ENCODE measurements at regions not wholly inside any gene's neighbourhood (a gene's known extent, or its start where the extent isn't known, plus 50 kb on each side); places are given as distances from the start of the nearest gene placed in this dataset.

- no peaks in the 10 kb centered on the region for H3K4me1 Mint-ChIP-seq
- no peak for ATAC-seq
- no peaks in the 10 kb centered on the region for H3K9me3 ChIP-seq (ENCODE audit: control insufficient read depth, low read length, poor library complexity, severe bottlenecking)
- H3K36me3 Mint-ChIP-seq (ENCODE audit: low read depth) = no peaks in the 10 kb centered on the region
- H3K27me3 Mint-ChIP-seq = no peaks in the 10 kb centered on the region
- no peak overlapping the region for H3K27ac Mint-ChIP-seq
- no peak overlapping the region for H3K4me3 Mint-ChIP-seq
- no peak for DNase-seq
These were observed 893.9 kb downstream of the SUCLG1 start for GRCh38 chr2:83565181-83565580.

GRCh38 chr2:83561592-83561991 is 897.5 kb downstream of the SUCLG1 start:
- Mint-ChIP-seq H3K27ac (no peak overlapping the region), H3K36me3 (ENCODE audit: low read depth) (no peaks in the 10 kb centered on the region), H3K4me3 (no peak overlapping the region), H3K27me3 (no peaks in the 10 kb centered on the region), H3K4me1 (no peaks in the 10 kb centered on the region)
- DNase-seq (no peak), ATAC-seq (no peak)
- H3K9me3 ChIP-seq (ENCODE audit: control insufficient read depth, low read length, poor library complexity, severe bottlenecking) = no peaks in the 10 kb centered on the region

GRCh38 chr2:83536556-83536955 is 922.5 kb downstream of the SUCLG1 start:
- H3K4me3 Mint-ChIP-seq = no peak overlapping the region
- DNase-seq (no peak), ATAC-seq (no peak)
- no peaks in the 10 kb centered on the region for H3K4me1 Mint-ChIP-seq
- H3K9me3 ChIP-seq (ENCODE audit: control insufficient read depth, low read length, poor library complexity, severe bottlenecking) = no peaks in the 10 kb centered on the region
- H3K27ac Mint-ChIP-seq = no peak overlapping the region
- no peaks in the 10 kb centered on the region for H3K36me3 Mint-ChIP-seq (ENCODE audit: low read depth)
- H3K27me3 Mint-ChIP-seq = no peaks in the 10 kb centered on the region

- no peaks in the 10 kb centered on the region for H3K4me1 Mint-ChIP-seq
- DNase-seq (no peak), ATAC-seq (no peak)
- no peak overlapping the region for H3K27ac Mint-ChIP-seq
- H3K4me3 Mint-ChIP-seq = no peak overlapping the region
- no peaks in the 10 kb centered on the region for H3K27me3 Mint-ChIP-seq
- peaks cover 3% of the 10 kb centered on the region for H3K9me3 ChIP-seq (ENCODE audit: control insufficient read depth, low read length, poor library complexity, severe bottlenecking)
- H3K36me3 Mint-ChIP-seq (ENCODE audit: low read depth) = no peaks in the 10 kb centered on the region
These were observed 924.7 kb downstream of the SUCLG1 start for GRCh38 chr2:83534416-83534815.

GRCh38 chr2:83531206-83531826 is 927.8 kb downstream of the SUCLG1 start:
- H3K9me3 ChIP-seq (ENCODE audit: control insufficient read depth, low read length, poor library complexity, severe bottlenecking) = peaks cover 3% of the 10 kb centered on the region
- DNase-seq (no peak), ATAC-seq (no peak)
- Mint-ChIP-seq H3K4me1 (no peaks in the 10 kb centered on the region), H3K27ac (no peak overlapping the region), H3K36me3 (ENCODE audit: low read depth) (no peaks in the 10 kb centered on the region), H3K27me3 (no peaks in the 10 kb centered on the region), H3K4me3 (no peak overlapping the region)

- Mint-ChIP-seq H3K27ac (no peak overlapping the region), H3K4me3 (no peak overlapping the region), H3K27me3 (no peaks in the 10 kb centered on the region), H3K36me3 (ENCODE audit: low read depth) (no peaks in the 10 kb centered on the region), H3K4me1 (no peaks in the 10 kb centered on the region)
- H3K9me3 ChIP-seq (ENCODE audit: control insufficient read depth, low read length, poor library complexity, severe bottlenecking) = peaks cover 3% of the 10 kb centered on the region
- no peak for DNase-seq
- ATAC-seq = no peak
These were observed 930.3 kb downstream of the SUCLG1 start for GRCh38 chr2:83528767-83529166.

- Mint-ChIP-seq H3K27ac (no peak overlapping the region), H3K4me3 (no peak overlapping the region), H3K4me1 (no peaks in the 10 kb centered on the region), H3K27me3 (no peaks in the 10 kb centered on the region), H3K36me3 (ENCODE audit: low read depth) (no peaks in the 10 kb centered on the region)
- H3K9me3 ChIP-seq (ENCODE audit: control insufficient read depth, low read length, poor library complexity, severe bottlenecking) = no peaks in the 10 kb centered on the region
- DNase-seq (no peak), ATAC-seq (no peak)
These were observed 936.1 kb downstream of the SUCLG1 start for GRCh38 chr2:83522891-83523493.

GRCh38 chr2:83517727-83518368 is 941.2 kb downstream of the SUCLG1 start:
- H3K4me3 Mint-ChIP-seq = no peak overlapping the region
- H3K27me3 Mint-ChIP-seq = no peaks in the 10 kb centered on the region
- no peaks in the 10 kb centered on the region for H3K36me3 Mint-ChIP-seq (ENCODE audit: low read depth)
- no peaks in the 10 kb centered on the region for H3K9me3 ChIP-seq (ENCODE audit: control insufficient read depth, low read length, poor library complexity, severe bottlenecking)
- no peak overlapping the region for H3K27ac Mint-ChIP-seq
- ATAC-seq (no peak), DNase-seq (no peak)
- H3K4me1 Mint-ChIP-seq = no peaks in the 10 kb centered on the region

- no peak overlapping the region for H3K27ac Mint-ChIP-seq
- H3K9me3 ChIP-seq (ENCODE audit: control insufficient read depth, low read length, poor library complexity, severe bottlenecking) = no peaks in the 10 kb centered on the region
- H3K27me3 Mint-ChIP-seq = no peaks in the 10 kb centered on the region
- H3K4me1 Mint-ChIP-seq = no peaks in the 10 kb centered on the region
- ATAC-seq (no peak), DNase-seq (no peak)
- H3K36me3 Mint-ChIP-seq (ENCODE audit: low read depth) = no peaks in the 10 kb centered on the region
- H3K4me3 Mint-ChIP-seq = no peak overlapping the region
These were observed 942.6 kb downstream of the SUCLG1 start for GRCh38 chr2:83516503-83516902.

GRCh38 chr2:83487451-83487850 is 971.6 kb downstream of the SUCLG1 start:
- no peak for ATAC-seq
- H3K9me3 ChIP-seq (ENCODE audit: control insufficient read depth, low read length, poor library complexity, severe bottlenecking) = no peaks in the 10 kb centered on the region
- H3K4me3 Mint-ChIP-seq = no peak overlapping the region
- H3K27ac Mint-ChIP-seq = no peak overlapping the region
- no peaks in the 10 kb centered on the region for H3K36me3 Mint-ChIP-seq (ENCODE audit: low read depth)
- H3K27me3 Mint-ChIP-seq = no peaks in the 10 kb centered on the region
- H3K4me1 Mint-ChIP-seq = no peaks in the 10 kb centered on the region
- no peak for DNase-seq

GRCh38 chr2:83481436-83481835 is 977.6 kb downstream of the SUCLG1 start:
- DNase-seq (no peak), ATAC-seq (no peak)
- no peak overlapping the region for H3K4me3 Mint-ChIP-seq
- H3K4me1 Mint-ChIP-seq = no peaks in the 10 kb centered on the region
- H3K27me3 Mint-ChIP-seq = no peaks in the 10 kb centered on the region
- no peak overlapping the region for H3K27ac Mint-ChIP-seq
- H3K36me3 Mint-ChIP-seq (ENCODE audit: low read depth) = no peaks in the 10 kb centered on the region
- H3K9me3 ChIP-seq (ENCODE audit: control insufficient read depth, low read length, poor library complexity, severe bottlenecking) = no peaks in the 10 kb centered on the region

- no peak for ATAC-seq
- no peaks in the 10 kb centered on the region for H3K27me3 Mint-ChIP-seq
- no peaks in the 10 kb centered on the region for H3K9me3 ChIP-seq (ENCODE audit: control insufficient read depth, low read length, poor library complexity, severe bottlenecking)
- DNase-seq = no peak
- no peak overlapping the region for H3K27ac Mint-ChIP-seq
- H3K4me1 Mint-ChIP-seq = no peaks in the 10 kb centered on the region
- no peaks in the 10 kb centered on the region for H3K36me3 Mint-ChIP-seq (ENCODE audit: low read depth)
- H3K4me3 Mint-ChIP-seq = no peak overlapping the region
These were observed 981.0 kb downstream of the SUCLG1 start for GRCh38 chr2:83478037-83478436.

GRCh38 chr2:83475371-83475770 is 983.7 kb downstream of the SUCLG1 start:
- no peaks in the 10 kb centered on the region for H3K27me3 Mint-ChIP-seq
- no peak for DNase-seq
- H3K36me3 Mint-ChIP-seq (ENCODE audit: low read depth) = no peaks in the 10 kb centered on the region
- no peak overlapping the region for H3K27ac Mint-ChIP-seq
- ATAC-seq = no peak
- no peak overlapping the region for H3K4me3 Mint-ChIP-seq
- no peaks in the 10 kb centered on the region for H3K4me1 Mint-ChIP-seq
- no peaks in the 10 kb centered on the region for H3K9me3 ChIP-seq (ENCODE audit: control insufficient read depth, low read length, poor library complexity, severe bottlenecking)

- no peak overlapping the region for H3K27ac Mint-ChIP-seq
- H3K27me3 Mint-ChIP-seq = no peaks in the 10 kb centered on the region
- ATAC-seq = no peak
- no peak for DNase-seq
- no peak overlapping the region for H3K4me3 Mint-ChIP-seq
- no peaks in the 10 kb centered on the region for H3K36me3 Mint-ChIP-seq (ENCODE audit: low read depth)
- no peaks in the 10 kb centered on the region for H3K4me1 Mint-ChIP-seq
- no peaks in the 10 kb centered on the region for H3K9me3 ChIP-seq (ENCODE audit: control insufficient read depth, low read length, poor library complexity, severe bottlenecking)
These were observed 987.4 kb downstream of the SUCLG1 start for GRCh38 chr2:83471655-83472054.
